Karpas-422 (cell line): ENCODE measurements at regions not wholly inside any gene's neighbourhood (a gene's known extent, or its start where the extent isn't known, plus 50 kb on each side); places are given as distances from the start of the nearest gene placed in this dataset.

ENCODE experiments used
- DNase-seq: peaks from one replicate; pipeline ENCODE4 v3.0.0-alpha.2; 2015
- H2AFZ ChIP-seq: fragments of 200-600 bp; sonication (generic); 2 replicates; pipeline ENCODE4 v1.6.1; 2014; ENCODE audit warnings: antibody characterized with exemption, low read length, mixed read lengths
- H3K27ac ChIP-seq: fragments of 200-600 bp; sonication (generic); 2 replicates; pipeline ENCODE4 v1.5.1; 2014; ENCODE audit warnings: mild to moderate bottlenecking, low read length, moderate library complexity
- H3K27me3 ChIP-seq: fragments of 200-600 bp; sonication (generic); 2 replicates; pipeline ENCODE4 v1.6.1; 2014; ENCODE audit warnings: low read length, mixed read lengths
- H3K36me3 ChIP-seq: fragments of 200-600 bp; sonication (generic); 2 replicates; pipeline ENCODE4 v1.6.1; 2014; ENCODE audit warnings: low read length, mixed read lengths; ENCODE audit not compliant: insufficient read depth
- H3K4me1 ChIP-seq: fragments of 200-600 bp; sonication (generic); 2 replicates; pipeline ENCODE4 v1.6.1; 2014; ENCODE audit warnings: mild to moderate bottlenecking, low read length, mixed read lengths
- H3K4me2 ChIP-seq: fragments of 200-600 bp; sonication (generic); 2 replicates; pipeline ENCODE4 v1.6.1; 2014; ENCODE audit warnings: low read length, low read depth, mild to moderate bottlenecking; ENCODE audit not compliant: poor library complexity, severe bottlenecking
- H3K4me3 ChIP-seq: fragments of 200-600 bp; sonication (generic); 2 replicates; pipeline ENCODE4 v1.5.1; 2014; ENCODE audit warnings: mild to moderate bottlenecking, antibody characterized with exemption, low read length, mixed read lengths
- H3K79me2 ChIP-seq: fragments of 200-600 bp; sonication (generic); 2 replicates; pipeline ENCODE4 v1.6.1; 2014; ENCODE audit warnings: mild to moderate bottlenecking, low read length, mixed read lengths
- H3K9ac ChIP-seq: fragments of 200-600 bp; sonication (generic); 2 replicates; pipeline ENCODE4 v1.6.0; 2014; ENCODE audit warnings: low read length
- H3K9me2 ChIP-seq: fragments of 200-600 bp; sonication (generic), shearing (Covaris generic); replicated peaks from 2 replicates; pipeline ENCODE4 v1.6.0; 2014; ENCODE audit warnings: mild to moderate bottlenecking, low read length, moderate library complexity; ENCODE audit not compliant: insufficient read depth
- H3K9me3 ChIP-seq: fragments of 300-700, 200-600 bp; sonication (generic); 2 replicates; pipeline ENCODE4 v1.6.1; 2014; ENCODE audit warnings: low read length, mixed read lengths
- H4K20me1 ChIP-seq: fragments of 200-600 bp; sonication (generic); 2 replicates; pipeline ENCODE4 v1.6.1; 2014; ENCODE audit warnings: mild to moderate bottlenecking, antibody characterized with exemption, low read length, low read depth; ENCODE audit not compliant: insufficient read depth

DNA sequence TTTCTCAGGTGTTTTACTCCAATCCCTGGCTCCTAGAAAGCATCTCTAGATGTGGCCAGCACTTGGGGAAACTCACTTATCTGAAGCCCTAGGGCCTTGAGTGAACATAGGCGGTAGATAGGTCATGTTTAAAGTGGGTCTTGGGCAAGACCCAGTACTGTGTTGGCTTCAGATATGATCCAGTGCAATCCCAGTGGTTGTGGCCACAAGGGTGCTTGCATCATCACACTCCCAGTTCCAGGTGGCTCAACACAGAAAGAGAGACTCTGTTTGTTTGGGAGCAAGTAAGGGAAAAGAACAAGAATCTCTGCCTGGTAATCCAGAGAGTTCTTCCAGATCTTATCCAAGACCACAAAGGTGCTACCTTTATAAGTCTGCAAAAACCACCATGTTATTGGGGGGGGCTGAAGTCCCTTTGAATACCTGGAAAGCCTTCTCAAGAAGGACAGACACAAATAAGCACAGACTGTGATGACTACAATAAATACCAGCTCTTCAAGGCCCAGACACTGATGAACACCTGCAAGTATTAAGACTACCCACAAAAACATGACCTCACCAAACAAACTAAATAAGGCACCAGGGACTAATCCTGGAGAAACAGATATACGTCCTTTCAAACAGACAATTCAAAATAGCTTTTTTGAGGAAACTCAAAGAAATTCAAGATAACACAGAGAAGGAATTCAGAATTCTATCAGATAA is 114.7 kb downstream of the LURAP1L start:
- Histone ChIP-seq H3K27ac (no peak overlapping the region), H3K9me2 (no peaks in the 10 kb centered on the region), H3K4me3 (no peak overlapping the region), H3K4me1 (no peaks in the 10 kb centered on the region), H2AFZ (no peak overlapping the region), H3K4me2 (no peak overlapping the region), H3K79me2 (no peaks in the 10 kb centered on the region), H3K9me3 (no peaks in the 10 kb centered on the region; the same call in 1 of the 2 replicates), H3K9ac (no peak overlapping the region), H3K36me3 (no peaks in the 10 kb centered on the region), H3K27me3 (no peaks in the 10 kb centered on the region), H4K20me1 (no peaks in the 10 kb centered on the region)
- DNase-seq, result no peak

DNA sequence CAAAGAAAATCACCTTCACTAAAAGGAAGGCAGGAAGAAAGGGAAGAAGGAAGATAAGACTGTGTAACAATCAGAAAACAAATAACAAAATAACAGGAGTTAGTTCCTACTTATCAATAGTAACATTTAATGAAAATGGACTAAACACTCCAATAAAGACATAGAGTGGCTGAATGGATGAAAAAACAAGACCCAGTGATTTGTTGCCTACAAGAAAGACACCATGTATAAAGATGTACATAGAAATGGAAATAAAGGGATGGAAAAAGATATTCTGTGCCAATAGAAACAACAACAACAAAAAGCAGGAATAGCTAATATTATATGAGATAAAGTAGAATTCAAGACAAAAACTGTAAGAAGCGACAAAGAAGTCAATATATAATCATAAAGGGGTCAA is 116.8 kb downstream of the LURAP1L start:
- Histone ChIP-seq H3K9ac (no peak overlapping the region), H3K9me2 (no peaks in the 10 kb centered on the region), H3K36me3 (no peaks in the 10 kb centered on the region), H3K27ac (no peak overlapping the region), H3K4me1 (no peaks in the 10 kb centered on the region), H3K4me3 (no peak overlapping the region), H3K9me3 (no peaks in the 10 kb centered on the region; the same call in 1 of the 2 replicates), H4K20me1 (no peaks in the 10 kb centered on the region), H2AFZ (no peak overlapping the region), H3K79me2 (no peaks in the 10 kb centered on the region), H3K4me2 (no peak overlapping the region), H3K27me3 (no peaks in the 10 kb centered on the region)
- DNase-seq, result no peak

DNA sequence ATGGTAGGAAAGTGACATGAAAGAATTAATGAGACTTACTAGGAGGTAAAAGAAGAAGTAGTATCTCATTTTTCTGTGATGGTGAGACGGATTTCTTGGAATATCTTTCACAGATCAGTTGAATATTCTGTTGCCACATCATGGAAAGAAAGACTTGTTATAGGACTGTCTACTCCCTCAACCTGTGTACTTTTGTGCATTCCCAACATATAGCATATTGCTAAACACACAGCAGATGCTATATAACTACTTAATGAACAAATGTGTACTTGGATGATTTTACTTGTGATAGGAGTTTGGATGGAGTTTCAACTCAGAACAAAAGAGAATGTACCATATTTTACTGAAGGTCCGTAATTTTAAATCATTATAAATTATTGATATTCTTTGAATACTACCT is 128.5 kb downstream of the LURAP1L start:
- Histone ChIP-seq H3K79me2 (no peaks in the 10 kb centered on the region), H2AFZ (no peak overlapping the region), H3K9me2 (no peaks in the 10 kb centered on the region), H3K27me3 (no peaks in the 10 kb centered on the region), H3K36me3 (no peaks in the 10 kb centered on the region), H3K27ac (no peak overlapping the region), H3K4me3 (no peak overlapping the region), H3K9me3 (0 out of 2 replicates have a peak, but pooled peaks cover 3% of the 10 kb centered on the region), H3K4me2 (no peak overlapping the region), H4K20me1 (no peaks in the 10 kb centered on the region), H3K9ac (no peak overlapping the region), H3K4me1 (no peaks in the 10 kb centered on the region)
- DNase-seq, result no peak

DNA sequence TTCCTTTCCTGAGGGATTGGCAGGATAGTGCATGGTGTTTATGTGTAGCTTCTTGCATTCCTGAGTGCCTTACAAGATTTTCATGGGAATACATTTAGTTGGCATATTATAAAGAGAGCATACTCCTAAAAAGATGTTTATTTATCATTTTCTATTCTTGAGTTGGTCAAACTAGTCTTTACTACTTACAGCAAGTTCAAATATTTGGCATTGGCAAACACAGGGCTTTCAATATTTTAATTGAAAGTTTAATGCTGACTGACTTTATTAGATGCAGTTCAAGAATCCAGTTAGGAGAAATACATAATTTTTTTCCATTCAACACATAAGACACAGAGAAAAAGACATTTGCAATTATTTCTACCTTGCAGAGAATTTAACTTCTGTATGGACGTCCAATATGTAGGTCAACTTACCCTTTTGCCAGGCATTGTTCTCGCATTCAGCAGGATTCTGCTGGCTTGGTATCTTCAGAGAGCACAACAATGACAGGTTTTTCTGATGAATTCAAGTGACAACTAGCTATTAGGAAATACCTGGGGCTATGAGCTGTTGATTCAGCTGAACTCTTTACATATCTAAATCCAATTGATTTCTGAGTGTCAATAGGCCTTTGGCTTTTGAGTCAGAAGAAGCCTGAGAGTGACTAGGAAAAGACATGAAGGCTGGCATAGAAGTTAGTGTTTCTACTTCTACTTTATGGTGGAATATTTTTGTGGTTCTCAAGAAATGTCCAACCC is 129.6 kb downstream of the LURAP1L start:
- no peaks in the 10 kb centered on the region for H3K79me2 ChIP-seq
- H3K9me3 ChIP-seq, result no peaks in the 10 kb centered on the region
- H3K4me2 ChIP-seq, result no peak overlapping the region
- no peak overlapping the region for H3K4me3 ChIP-seq
- H3K9ac ChIP-seq, result no peak overlapping the region
- no peak overlapping the region for H3K27ac ChIP-seq
- H3K36me3 ChIP-seq, result no peaks in the 10 kb centered on the region
- H3K4me1 ChIP-seq, result no peaks in the 10 kb centered on the region
- H4K20me1 ChIP-seq, result no peaks in the 10 kb centered on the region
- H3K27me3 ChIP-seq, result no peaks in the 10 kb centered on the region
- DNase-seq, result no peak
- no peaks in the 10 kb centered on the region for H3K9me2 ChIP-seq
- H2AFZ ChIP-seq, result no peak overlapping the region

DNA sequence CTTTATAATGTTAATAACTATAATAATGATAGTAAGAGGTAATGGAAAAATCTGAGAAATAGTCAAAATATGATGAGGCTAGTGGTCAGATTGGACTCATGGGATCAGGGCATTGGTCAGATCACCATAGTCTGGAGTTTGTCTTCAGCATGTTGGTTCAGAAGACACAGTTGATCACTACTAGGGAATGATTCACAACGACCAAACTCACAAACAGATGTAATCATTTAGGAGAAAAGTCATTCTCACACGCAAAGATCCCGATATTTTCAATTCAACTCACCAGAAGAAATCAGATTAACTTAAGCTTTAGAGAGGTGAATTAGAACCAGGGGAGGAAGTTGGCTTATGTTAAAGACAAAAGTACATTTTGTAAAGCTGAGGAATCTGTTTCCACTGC is 131.8 kb downstream of the LURAP1L start:
- no peak overlapping the region for H2AFZ ChIP-seq
- H3K4me1 ChIP-seq, result no peaks in the 10 kb centered on the region
- no peaks in the 10 kb centered on the region for H3K9me3 ChIP-seq
- no peaks in the 10 kb centered on the region for H3K79me2 ChIP-seq
- H3K27ac ChIP-seq, result no peak overlapping the region
- H3K9me2 ChIP-seq, result no peaks in the 10 kb centered on the region
- no peak overlapping the region for H3K4me2 ChIP-seq
- no peak overlapping the region for H3K4me3 ChIP-seq
- H3K27me3 ChIP-seq, result 0 out of 2 replicates have a peak, but pooled peaks cover 2% of the 10 kb centered on the region
- no peak overlapping the region for H3K9ac ChIP-seq
- no peak for DNase-seq
- no peaks in the 10 kb centered on the region for H4K20me1 ChIP-seq
- no peaks in the 10 kb centered on the region for H3K36me3 ChIP-seq

DNA sequence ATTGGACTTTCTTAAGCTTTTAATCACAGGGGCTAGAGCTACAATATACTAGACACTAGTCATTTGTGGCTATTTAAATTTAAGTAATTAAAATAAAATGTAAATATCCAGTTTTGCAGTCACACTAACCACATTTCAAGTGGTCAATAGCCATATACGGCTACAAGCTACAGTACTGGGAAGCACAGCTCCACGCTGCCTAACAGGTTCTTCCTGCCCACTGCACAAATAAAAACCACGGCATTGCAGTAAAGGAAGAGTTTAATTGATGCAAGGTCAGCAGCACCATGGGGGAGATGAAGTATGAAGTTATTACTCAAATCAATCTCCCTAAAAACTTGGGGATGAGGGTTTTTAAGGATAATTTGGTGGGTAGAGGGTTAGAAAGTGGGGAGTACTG is 134.1 kb downstream of the LURAP1L start:
- no peak for DNase-seq
- no peaks in the 10 kb centered on the region for H3K9me3 ChIP-seq
- no peaks in the 10 kb centered on the region for H3K36me3 ChIP-seq
- no peak overlapping the region for H2AFZ ChIP-seq
- H4K20me1 ChIP-seq, result no peaks in the 10 kb centered on the region
- no peaks in the 10 kb centered on the region for H3K9me2 ChIP-seq
- 0 out of 2 replicates have a peak, but pooled peaks cover 2% of the 10 kb centered on the region for H3K27me3 ChIP-seq
- H3K4me2 ChIP-seq, result no peak overlapping the region
- H3K4me1 ChIP-seq, result no peaks in the 10 kb centered on the region
- H3K27ac ChIP-seq, result no peak overlapping the region
- H3K79me2 ChIP-seq, result no peaks in the 10 kb centered on the region
- H3K9ac ChIP-seq, result no peak overlapping the region
- no peak overlapping the region for H3K4me3 ChIP-seq

DNA sequence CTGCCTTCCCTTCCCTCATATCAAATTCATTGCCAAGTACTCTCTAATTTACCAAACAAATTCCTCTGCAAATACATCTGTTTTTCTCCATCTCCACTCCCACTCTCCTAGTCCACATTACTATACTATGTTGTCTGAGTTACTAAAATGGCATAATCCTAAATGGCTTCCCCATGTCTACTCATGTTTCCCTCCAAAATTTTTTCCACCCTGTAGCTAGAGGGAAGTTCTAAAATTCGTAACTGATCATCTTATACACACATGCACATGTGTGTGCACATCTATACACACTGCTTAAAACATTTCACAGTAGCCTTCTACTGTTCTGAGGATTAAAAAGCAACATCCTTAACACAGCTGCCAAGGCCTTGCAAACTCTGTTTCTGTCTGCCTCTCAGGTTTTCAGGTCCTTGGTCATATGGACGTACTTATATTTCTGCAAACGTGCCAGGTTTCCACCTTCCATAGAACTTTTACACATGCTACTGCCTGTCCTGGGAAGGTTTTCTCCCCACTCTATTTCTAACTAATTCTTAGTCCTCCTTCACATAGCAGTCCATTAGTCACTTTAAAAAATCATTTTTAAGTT is 140.6 kb downstream of the LURAP1L start:
- no peak for DNase-seq
- H3K4me2 ChIP-seq, result no peak overlapping the region
- no peaks in the 10 kb centered on the region for H3K36me3 ChIP-seq
- no peak overlapping the region for H3K4me3 ChIP-seq
- H3K27me3 ChIP-seq, result no peaks in the 10 kb centered on the region
- H4K20me1 ChIP-seq, result no peaks in the 10 kb centered on the region
- no peaks in the 10 kb centered on the region for H3K79me2 ChIP-seq
- H3K4me1 ChIP-seq, result no peaks in the 10 kb centered on the region
- no peaks in the 10 kb centered on the region for H3K9me2 ChIP-seq
- no peaks in the 10 kb centered on the region for H3K9me3 ChIP-seq
- H3K9ac ChIP-seq, result no peak overlapping the region
- H2AFZ ChIP-seq, result no peak overlapping the region
- H3K27ac ChIP-seq, result no peak overlapping the region

DNA sequence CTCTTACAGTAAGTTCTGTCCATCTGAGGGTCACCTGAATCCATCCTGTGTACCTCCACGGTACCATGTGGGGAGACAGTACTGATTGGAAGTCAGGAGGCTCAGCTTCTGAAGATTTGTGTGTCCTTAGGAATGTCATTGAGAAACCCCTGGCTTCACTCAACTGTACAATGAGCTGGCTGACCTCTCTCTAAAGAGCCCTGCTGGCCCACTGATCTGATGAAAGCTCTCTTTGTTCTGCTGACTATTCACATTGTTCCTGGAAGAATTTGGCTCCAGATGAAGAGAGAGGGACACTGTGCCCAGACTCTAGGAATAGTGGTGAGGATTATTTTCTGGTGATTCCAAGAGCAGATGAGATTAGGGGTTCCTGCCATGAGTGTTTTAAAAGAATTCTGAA is 141.2 kb downstream of the LURAP1L start:
- no peak overlapping the region for H3K9ac ChIP-seq
- no peak overlapping the region for H3K4me3 ChIP-seq
- no peaks in the 10 kb centered on the region for H3K79me2 ChIP-seq
- no peak overlapping the region for H3K4me2 ChIP-seq
- H3K36me3 ChIP-seq, result no peaks in the 10 kb centered on the region
- H3K9me2 ChIP-seq, result no peaks in the 10 kb centered on the region
- DNase-seq, result no peak
- no peaks in the 10 kb centered on the region for H3K9me3 ChIP-seq
- H3K4me1 ChIP-seq, result no peaks in the 10 kb centered on the region
- H3K27me3 ChIP-seq, result no peaks in the 10 kb centered on the region
- no peak overlapping the region for H2AFZ ChIP-seq
- no peak overlapping the region for H3K27ac ChIP-seq
- no peaks in the 10 kb centered on the region for H4K20me1 ChIP-seq
